Ovary (tissue), 7 donors: ENCODE measurements at regions not wholly inside any gene's neighbourhood (a gene's known extent, or its start where the extent isn't known, plus 50 kb on each side); places are given as distances from the start of the nearest gene placed in this dataset.

Source experiments
- DNase-seq, 5 donors: peaks; one replicate each; pipeline ENCODE4 v3.0.0-alpha.2; 2019 to 2020
- H3K27ac ChIP-seq, 2 donors: fragments of 200-600 bp; one replicate each; pipeline versions ENCODE4 v1.5.1 to v1.8.0; 2019 to 2022
- H3K27me3 ChIP-seq: fragments of 200-600 bp; one replicate; pipeline ENCODE4 v1.8.0; 2022
- H3K36me3 ChIP-seq: fragments of 200-600 bp; sonication (generic); one replicate; pipeline ENCODE4 v1.5.1; 2019
- H3K4me1 ChIP-seq: one replicate; pipeline ENCODE4 v1.8.1; 2013; ENCODE audit warnings: mild to moderate bottlenecking, moderate library complexity; ENCODE audit not compliant: insufficient read depth
- H3K4me3 ChIP-seq: fragments of 200-600 bp; sonication (generic); one replicate; pipeline ENCODE4 v1.5.1; 2017
- H3K9me3 ChIP-seq, 2 donors: fragments of 200-600 bp in 1 of 2; sonication (generic) in 1 of 2; one replicate each; pipeline versions ENCODE4 v1.5.1 to v1.8.1; 2013 to 2019; ENCODE audit warnings: mild to moderate bottlenecking in 1 of 2, moderate library complexity in 1 of 2
- CTCF ChIP-seq, 3 donors: fragments of 450-650 bp in 2 of 3; fragments of 200-600 bp in 1 of 3; IDR thresholded peaks; one replicate each; pipeline versions ENCODE4 v1.5.1 to v1.8.0; 2016 to 2022; ENCODE audit warnings: antibody characterized with exemption in 3 of 3, mild to moderate bottlenecking in 1 of 3
- EP300 ChIP-seq: sonication (generic); formaldehyde crosslinking; IDR thresholded peaks from one replicate; pipeline ENCODE4 v1.6.1; 2017; ENCODE audit warnings: antibody characterized with exemption
- POLR2A ChIP-seq: fragments of 450-650 bp; IDR thresholded peaks from one replicate; pipeline ENCODE4 v1.6.1; 2017; ENCODE audit warnings: antibody characterized with exemption, mild to moderate bottlenecking, moderate library complexity
- WGBS, 3 donors: extraction: QIAGEN DNeasy Blood & Tissue Kit in 1 of 3; methylation state at CpG; one replicate each; pipeline versions ENCODE4 v1.1.5 to v1.1.7; 2013 to 2017; 5-methylcytosine and 5-hydroxymethylcytosine counted together
- intact Hi-C, 4 donors: fragments of 100-400 bp; cut with DNase I; formaldehyde crosslinking; loops; one replicate each; pipeline versions ENCODE4 v1.11.0 to v1.15.1; 2022 to 2023
- donor health status: DM: no; HTN: no; CAD: no; lungs with moderate emphysema.
- donor health status: DM: no; HTN: no; CAD: no.
- donor health status: Bipolar disorder and iron deficiency.
- donor health status: DM: no; HTN: no; CAD: no.
- donor health status: DM: yes; HTN: yes; CAD: no.

GRCh38 chr6:66418906-66419305 lies 711.9 kb upstream of the EYS start:
- Histone ChIP-seq H3K4me3 (no peak overlapping the region), H3K27me3 (no peaks in the 10 kb centered on the region), H3K4me1 (no peaks in the 10 kb centered on the region), H3K36me3 (no peaks in the 10 kb centered on the region), H3K27ac (no peak overlapping the region), H3K9me3 (no peaks in the 10 kb centered on the region)
- intact Hi-C loops: no loop called here
- 73 to 87% (median 86%) methylated on average over 2 of the region's 2 CpGs for WGBS, 3 donors
- DNase-seq: no peak
- TF ChIP-seq POLR2A (no peak), EP300 (no peak), CTCF (IDR thresholded peaks at IDR 0.05) (no peak)

DNA sequence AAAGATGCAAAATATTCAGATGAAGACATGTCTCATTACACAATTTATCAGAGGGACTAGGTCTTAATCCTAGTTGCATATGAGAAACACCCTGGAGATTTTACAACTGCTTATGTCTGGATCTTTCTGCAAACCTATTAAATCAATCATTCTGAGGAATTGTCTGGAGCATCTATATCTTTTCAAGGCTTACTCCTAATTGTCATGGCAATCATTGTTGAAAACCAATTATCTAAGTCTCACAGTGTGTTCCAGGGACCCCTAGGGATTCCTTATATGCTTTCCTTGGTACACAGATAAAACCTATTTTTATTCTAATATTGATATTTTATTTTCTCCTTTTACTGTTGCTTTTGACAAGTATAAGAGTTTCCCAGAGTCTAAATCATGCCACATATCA lies 696.9 kb upstream of the EYS start:
- Histone ChIP-seq H3K27ac (no peak overlapping the region), H3K27me3 (no peaks in the 10 kb centered on the region), H3K9me3 (no peaks in the 10 kb centered on the region), H3K4me1 (no peaks in the 10 kb centered on the region), H3K4me3 (no peak overlapping the region), H3K36me3 (no peaks in the 10 kb centered on the region)
- no peak for DNase-seq
- TF ChIP-seq POLR2A (no peak), CTCF (IDR thresholded peaks at IDR 0.05) (no peak), EP300 (no peak)
- intact Hi-C loops: no loop called here

DNA sequence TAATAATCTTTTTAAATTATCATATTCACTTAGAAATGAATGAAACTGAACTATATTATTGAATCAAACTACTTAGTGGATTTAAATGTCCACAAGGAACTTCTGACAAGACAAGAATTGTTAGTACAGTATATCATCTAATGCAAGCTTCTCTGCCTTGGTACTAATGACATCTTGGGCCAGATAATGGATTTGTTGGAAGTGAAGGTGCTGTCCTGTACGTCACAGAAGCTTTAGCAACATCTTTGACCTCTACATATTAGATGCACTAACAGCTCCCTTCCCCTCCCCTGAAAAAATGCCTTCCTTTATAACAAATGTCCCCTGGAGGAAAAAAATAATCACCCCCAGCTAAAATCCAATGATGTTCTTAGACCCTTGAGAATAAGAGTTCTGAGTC lies 695.8 kb upstream of the EYS start:
- H3K9me3 ChIP-seq: no peaks in the 10 kb centered on the region
- H3K36me3 ChIP-seq: no peaks in the 10 kb centered on the region
- H3K4me3 ChIP-seq: no peak overlapping the region
- no peaks in the 10 kb centered on the region for H3K27me3 ChIP-seq
- 75 to 88% (median 77%) methylated on average over 1 of the region's 1 CpG for WGBS, 3 donors
- DNase-seq: no peak
- no peak overlapping the region for H3K27ac ChIP-seq
- no peak for TF ChIP-seq POLR2A
- no peak for TF ChIP-seq EP300
- TF ChIP-seq CTCF (IDR thresholded peaks at IDR 0.05): no peak
- H3K4me1 ChIP-seq: no peaks in the 10 kb centered on the region
- intact Hi-C loops: no loop called here

GRCh38 chr6:66396549-66396948 lies 689.5 kb upstream of the EYS start:
- TF ChIP-seq POLR2A (no peak), CTCF (IDR thresholded peaks at IDR 0.05) (no peak), EP300 (no peak)
- 94 to 98% (median 94%) methylated on average over 7 of the region's 7 CpGs for WGBS, 3 donors
- Histone ChIP-seq H3K4me3 (no peak overlapping the region), H3K36me3 (no peaks in the 10 kb centered on the region), H3K27me3 (no peaks in the 10 kb centered on the region), H3K27ac (no peak overlapping the region), H3K9me3 (no peaks in the 10 kb centered on the region), H3K4me1 (no peaks in the 10 kb centered on the region)
- DNase-seq: no peak
- intact Hi-C loops: no loop called here

GRCh38 chr6:66396145-66396544 lies 689.1 kb upstream of the EYS start:
- Histone ChIP-seq H3K4me3 (no peak overlapping the region), H3K9me3 (no peaks in the 10 kb centered on the region), H3K27ac (no peak overlapping the region), H3K27me3 (no peaks in the 10 kb centered on the region), H3K36me3 (no peaks in the 10 kb centered on the region), H3K4me1 (no peaks in the 10 kb centered on the region)
- TF ChIP-seq EP300: no peak
- TF ChIP-seq POLR2A: no peak
- TF ChIP-seq CTCF (IDR thresholded peaks at IDR 0.05): no peak
- WGBS, 3 donors: 85 to 90% (median 87%) methylated on average over 6 of the region's 6 CpGs
- DNase-seq: no peak
- intact Hi-C loops: no loop called here
